Psoas muscle (tissue), 7 donors: ENCODE measurements at regions not wholly inside any gene's neighbourhood (a gene's known extent, or its start where the extent isn't known, plus 50 kb on each side); places are given as distances from the start of the nearest gene placed in this dataset.

ENCODE experiments used
- ATAC-seq, 4 donors: fragments of 200-7000 bp; cut with Tn5 transposase; one replicate each; pipeline ENCODE4 v1.9.1; 2020; ENCODE audit warnings: moderate library complexity in 3 of 4, mild to moderate bottlenecking in 2 of 4
- DNase-seq, 2 donors: peaks; one replicate each; pipeline ENCODE4 v3.0.0-alpha.2; 2020
- H3K27ac ChIP-seq: fragments of 200-600 bp; one replicate; pipeline ENCODE4 v1.8.0; 2022
- H3K27me3 ChIP-seq, 3 donors: fragments of 200-600 bp in 1 of 3; one replicate each; pipeline versions ENCODE4 v1.6.1 to v1.8.0; 2013 to 2022; ENCODE audit warnings: low read length in 2 of 3, mild to moderate bottlenecking in 2 of 3, moderate library complexity in 1 of 3; ENCODE audit not compliant: insufficient read depth in 3 of 3
- H3K36me3 ChIP-seq, 2 donors: fragments of 200-600 bp in 1 of 2; one replicate each; pipeline versions ENCODE4 v1.6.1 to v1.8.0; 2013 to 2022; ENCODE audit warnings: low read depth in 1 of 2, mild to moderate bottlenecking in 1 of 2, moderate library complexity in 1 of 2; ENCODE audit not compliant: insufficient read depth in 1 of 2
- H3K4me1 ChIP-seq: fragments of 200-600 bp; one replicate; pipeline ENCODE4 v1.8.0; 2022
- H3K4me3 ChIP-seq: fragments of 200-600 bp; one replicate; pipeline ENCODE4 v1.8.0; 2022; ENCODE audit warnings: mild to moderate bottlenecking
- H3K9me3 ChIP-seq: fragments of 200-600 bp; one replicate; pipeline ENCODE4 v1.8.0; 2022
- WGBS, 3 donors: extraction: QIAGEN DNeasy Blood & Tissue Kit; methylation state at CpG; one replicate each; pipeline versions ENCODE4 v1.1.6 to v1.1.7; 2013; 5-methylcytosine and 5-hydroxymethylcytosine counted together
- intact Hi-C, 2 donors: fragments of 100-400 bp; cut with DNase I; formaldehyde crosslinking; loops; one replicate each; pipeline versions ENCODE4 v1.11.0 to v1.14.2; 2022
- TF ChIP-seq, protein P1 (sequence below): fragments of 200-600 bp; IDR thresholded peaks from one replicate; pipeline ENCODE4 v1.8.0; 2022; ENCODE audit warnings: antibody characterized with exemption
- donor health status: healthy with polysubstance abuse.
- donor health status: DM: no; HTN: no; CAD: no; lungs with moderate emphysema.
- donor health status: Bipolar disorder and iron deficiency.
- donor health status: healthy.
- donor health status: DM: yes; HTN: yes; CAD: no.
- donor health status: DM: no; HTN: no; CAD: no.
- donor health status: DM: yes; HTN: yes; CAD: no.

DNA sequence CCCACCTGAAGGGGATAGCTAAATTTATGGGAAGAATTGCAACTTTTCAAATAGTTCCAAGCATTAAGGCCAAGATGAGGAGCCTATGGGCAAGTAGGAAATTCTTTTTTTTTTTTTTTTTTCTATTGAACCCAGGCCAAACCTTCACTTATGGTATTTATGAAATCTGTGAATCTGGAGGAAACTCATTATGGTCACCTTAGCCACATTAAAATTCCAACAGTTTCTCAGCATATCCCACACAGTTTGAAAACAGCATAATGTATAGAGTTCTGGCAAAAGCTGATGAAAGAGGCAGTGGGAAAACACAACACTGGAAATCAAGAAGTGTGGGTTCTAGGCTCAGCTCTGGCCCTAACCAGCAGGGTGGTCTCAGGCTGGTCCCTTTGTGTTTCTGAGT, 236.9 kb downstream of the PTEN start:
- Histone ChIP-seq H3K9me3 (no peaks in the 10 kb centered on the region), H3K27ac (no peak overlapping the region), H3K4me3 (no peak overlapping the region), H3K27me3 (no peaks in the 10 kb centered on the region), H3K4me1 (peaks cover 7% of the 10 kb centered on the region), H3K36me3 (no peaks in the 10 kb centered on the region)
- intact Hi-C loops: no loop called here
- DNase-seq (no peak), ATAC-seq (no peak)
- TF ChIP-seq, protein P1, sequence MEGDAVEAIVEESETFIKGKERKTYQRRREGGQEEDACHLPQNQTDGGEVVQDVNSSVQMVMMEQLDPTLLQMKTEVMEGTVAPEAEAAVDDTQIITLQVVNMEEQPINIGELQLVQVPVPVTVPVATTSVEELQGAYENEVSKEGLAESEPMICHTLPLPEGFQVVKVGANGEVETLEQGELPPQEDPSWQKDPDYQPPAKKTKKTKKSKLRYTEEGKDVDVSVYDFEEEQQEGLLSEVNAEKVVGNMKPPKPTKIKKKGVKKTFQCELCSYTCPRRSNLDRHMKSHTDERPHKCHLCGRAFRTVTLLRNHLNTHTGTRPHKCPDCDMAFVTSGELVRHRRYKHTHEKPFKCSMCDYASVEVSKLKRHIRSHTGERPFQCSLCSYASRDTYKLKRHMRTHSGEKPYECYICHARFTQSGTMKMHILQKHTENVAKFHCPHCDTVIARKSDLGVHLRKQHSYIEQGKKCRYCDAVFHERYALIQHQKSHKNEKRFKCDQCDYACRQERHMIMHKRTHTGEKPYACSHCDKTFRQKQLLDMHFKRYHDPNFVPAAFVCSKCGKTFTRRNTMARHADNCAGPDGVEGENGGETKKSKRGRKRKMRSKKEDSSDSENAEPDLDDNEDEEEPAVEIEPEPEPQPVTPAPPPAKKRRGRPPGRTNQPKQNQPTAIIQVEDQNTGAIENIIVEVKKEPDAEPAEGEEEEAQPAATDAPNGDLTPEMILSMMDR: no peak

- intact Hi-C loops: no loop called here
- TF ChIP-seq, protein P1: no peak
- H3K27me3 ChIP-seq: no peaks in the 10 kb centered on the region
- H3K4me1 ChIP-seq: peaks cover 7% of the 10 kb centered on the region
- H3K4me3 ChIP-seq: no peak overlapping the region
- 96% methylated on average over 2 of the region's 2 CpGs for WGBS, 3 donors
- H3K9me3 ChIP-seq: no peaks in the 10 kb centered on the region
- DNase-seq (no peak), ATAC-seq (no peak)
- no peak overlapping the region for H3K27ac ChIP-seq
- no peaks in the 10 kb centered on the region for H3K36me3 ChIP-seq
These were observed 238.2 kb downstream of the PTEN start for GRCh38 chr10:88101666-88102065.

DNA sequence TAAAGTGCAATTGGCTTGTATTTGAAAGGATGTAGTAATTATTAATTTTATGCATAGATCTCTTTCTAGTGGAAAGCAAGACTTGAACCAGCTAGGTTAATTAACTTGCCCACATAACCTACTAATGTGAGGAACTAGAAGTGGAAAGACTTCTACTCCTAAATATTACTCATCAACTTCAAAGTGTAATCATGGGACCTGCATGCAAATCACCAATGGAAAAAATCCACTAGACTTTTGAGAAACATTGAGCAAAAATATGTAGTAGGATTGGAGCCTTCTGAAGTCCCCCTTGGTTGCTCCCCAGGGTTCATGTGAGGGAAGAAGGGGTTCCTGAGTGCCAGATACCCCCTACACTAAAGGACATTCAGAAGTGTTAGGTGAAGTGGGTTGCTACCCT, 240.2 kb downstream of the PTEN start:
- Histone ChIP-seq H3K4me1 (peaks cover 5% of the 10 kb centered on the region), H3K4me3 (no peak overlapping the region), H3K9me3 (no peaks in the 10 kb centered on the region), H3K27ac (no peak overlapping the region), H3K36me3 (no peaks in the 10 kb centered on the region), H3K27me3 (no peaks in the 10 kb centered on the region)
- TF ChIP-seq, protein P1: no peak
- intact Hi-C loops: no loop called here
- no peak for DNase-seq
- no peak for ATAC-seq

DNA sequence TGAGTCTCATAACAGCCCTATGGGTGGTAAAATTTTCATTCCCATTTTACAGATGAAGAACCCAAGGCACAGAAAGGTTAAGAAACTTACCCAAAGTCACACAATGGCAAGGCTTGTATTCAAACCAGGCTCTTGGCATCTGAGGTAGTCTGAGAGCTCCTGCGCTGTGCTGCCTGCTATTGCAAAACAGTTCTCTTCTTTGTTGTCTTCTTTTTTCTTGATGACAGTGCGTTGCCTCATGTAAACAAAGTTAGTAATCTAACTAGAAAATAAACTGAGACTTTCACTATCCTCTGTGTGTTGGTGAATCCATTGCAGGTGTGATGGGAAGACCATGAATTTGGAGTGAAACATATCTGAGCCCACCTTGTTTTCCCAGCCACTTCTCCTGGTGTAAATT, 240.8 kb downstream of the PTEN start:
- WGBS, 3 donors: 91 to 96% (median 93%) methylated on average over 2 of the region's 2 CpGs
- ATAC-seq: no peak
- no peaks in the 10 kb centered on the region for H3K9me3 ChIP-seq
- H3K4me1 ChIP-seq: peaks cover 8% of the 10 kb centered on the region
- intact Hi-C loops: no loop called here
- H3K4me3 ChIP-seq: no peak overlapping the region
- TF ChIP-seq, protein P1: no peak
- H3K27me3 ChIP-seq: no peaks in the 10 kb centered on the region
- H3K27ac ChIP-seq: no peak overlapping the region
- no peaks in the 10 kb centered on the region for H3K36me3 ChIP-seq
- no peak for DNase-seq

GRCh38 chr10:88106366-88106765, 242.9 kb downstream of the PTEN start:
- TF ChIP-seq, protein P1: no peak
- no peak overlapping the region for H3K27ac ChIP-seq

More at GRCh38 chr10:88106366-88106765, 242.9 kb downstream of the PTEN start:
- ATAC-seq (no peak), DNase-seq (no peak)
- Histone ChIP-seq H3K4me1 (peaks cover 12% of the 10 kb centered on the region), H3K4me3 (no peak overlapping the region), H3K36me3 (no peaks in the 10 kb centered on the region), H3K27me3 (no peaks in the 10 kb centered on the region), H3K9me3 (no peaks in the 10 kb centered on the region)
- 84 to 89% (median 85%) methylated on average over 2 of the region's 2 CpGs for WGBS, 3 donors
- intact Hi-C loops: no loop called here
